GM21619 (cell line): ENCODE measurements at regions not wholly inside any gene's neighbourhood (a gene's known extent, or its start where the extent isn't known, plus 50 kb on each side); places are given as distances from the start of the nearest gene placed in this dataset.
A peak's percentile ranks its signal among the peaks of the same experiment; 100 is the strongest.
"Not testable (repeated sequence)": the region's sequence is repeated elsewhere in the genome, so short reads cannot be mapped to it uniquely, and the experiment has no call there.

Experiments used
- ATAC-seq: cut with Tn5 transposase; IDR thresholded peaks from one replicate; pipeline ENCODE4 v1.9.1; 2021; ENCODE audit not compliant: unreplicated experiment

- ATAC-seq = no peak
Measured at GRCh38 chr7:19963695-19964094, 190.3 kb upstream of the TMEM196 start.

GRCh38 chr7:19958309-19958896 is 185.0 kb upstream of the TMEM196 start:
- ATAC-seq = no peak

GRCh38 chr7:19957664-19958063 is 184.2 kb upstream of the TMEM196 start:
- no peak for ATAC-seq

DNA sequence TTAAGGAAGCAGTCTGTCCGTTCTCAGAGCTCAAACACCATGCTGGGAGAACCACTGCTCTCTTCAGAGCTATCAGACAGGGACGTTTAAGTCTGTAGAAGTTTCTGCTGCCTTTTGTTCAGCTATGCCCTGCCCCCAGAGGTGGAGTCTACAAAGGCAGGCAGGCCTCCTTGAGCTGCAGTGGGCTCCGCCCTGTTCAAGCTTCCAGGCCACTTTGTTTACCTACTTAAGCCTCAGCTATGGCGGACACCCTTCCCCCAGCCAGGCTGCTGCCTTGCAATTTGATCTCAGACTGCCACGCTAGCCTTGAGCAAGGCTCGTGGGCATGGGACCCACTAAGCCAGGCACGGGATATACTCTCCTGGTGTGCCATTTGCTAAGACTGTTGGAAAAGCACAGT is 180.7 kb upstream of the TMEM196 start:
- not testable (repeated sequence) for ATAC-seq

- not testable (repeated sequence) for ATAC-seq
Measured at GRCh38 chr7:19953411-19953810, 180.0 kb upstream of the TMEM196 start.

DNA sequence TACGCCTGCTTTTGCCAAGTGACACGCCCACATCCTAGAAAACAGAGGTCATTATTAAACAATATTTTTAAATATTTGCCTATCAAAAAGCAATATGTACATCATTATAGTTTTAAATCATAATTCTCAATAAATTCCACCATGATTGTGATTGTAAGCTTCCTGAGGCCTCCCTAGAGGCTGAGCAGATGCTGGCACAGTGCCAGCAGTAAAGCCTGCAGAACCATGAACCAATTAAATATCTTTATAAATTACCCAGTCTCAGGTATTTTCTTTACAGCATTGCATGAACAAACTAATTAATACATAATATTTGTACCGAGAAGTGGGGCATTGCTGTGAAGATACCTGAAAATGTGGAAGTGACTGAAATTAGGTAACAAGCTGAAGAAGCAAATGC is 174.7 kb upstream of the TMEM196 start:
- no peak for ATAC-seq

- no peak for ATAC-seq
Measured at GRCh38 chr7:19944363-19945120, 171.1 kb upstream of the TMEM196 start.

DNA sequence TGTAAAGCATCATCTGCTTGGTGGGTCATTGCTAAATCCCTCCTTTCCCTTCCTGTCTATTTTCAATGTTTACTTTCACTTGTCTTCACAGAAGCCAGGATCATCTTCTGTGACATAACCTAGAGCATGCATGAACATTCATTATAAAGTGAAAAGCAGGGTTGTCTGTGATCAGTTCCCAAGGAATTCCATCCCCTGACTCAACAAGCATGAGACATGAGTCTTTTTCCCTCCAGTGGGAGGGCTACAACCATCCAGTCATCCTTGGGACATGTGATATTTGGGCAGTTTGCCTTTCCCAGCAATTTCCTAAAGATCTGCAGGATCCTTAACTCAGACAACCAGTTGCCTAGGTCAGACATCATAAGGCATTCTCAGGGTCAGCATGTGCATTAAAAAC is 166.3 kb upstream of the TMEM196 start:
- ATAC-seq = no peak

GRCh38 chr7:19932549-19933249 is 159.3 kb upstream of the TMEM196 start:
- ATAC-seq = no peak

GRCh38 chr7:19930851-19931250 is 157.4 kb upstream of the TMEM196 start:
- no peak for ATAC-seq

DNA sequence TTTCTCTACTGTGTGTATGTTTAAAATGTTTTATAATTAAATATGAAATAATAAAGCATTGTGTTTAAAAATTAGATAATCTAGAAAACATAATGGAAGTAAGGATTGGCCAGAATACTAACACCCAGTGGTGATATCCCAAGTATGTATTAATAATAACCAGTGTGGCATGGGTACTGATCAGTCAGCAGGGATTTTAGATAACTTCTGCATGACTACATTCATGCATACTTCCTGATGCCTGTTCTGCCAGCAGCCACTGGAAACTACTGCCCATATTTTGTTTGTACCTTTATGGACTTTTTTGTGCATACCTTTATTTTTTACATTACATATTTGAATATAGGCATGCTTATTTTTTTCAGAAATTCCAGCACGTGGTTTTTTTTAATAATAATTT is 156.6 kb upstream of the TMEM196 start:
- ATAC-seq = no peak

GRCh38 chr7:19928247-19928646 is 154.8 kb upstream of the TMEM196 start:
- peak; percentile 93 for ATAC-seq

DNA sequence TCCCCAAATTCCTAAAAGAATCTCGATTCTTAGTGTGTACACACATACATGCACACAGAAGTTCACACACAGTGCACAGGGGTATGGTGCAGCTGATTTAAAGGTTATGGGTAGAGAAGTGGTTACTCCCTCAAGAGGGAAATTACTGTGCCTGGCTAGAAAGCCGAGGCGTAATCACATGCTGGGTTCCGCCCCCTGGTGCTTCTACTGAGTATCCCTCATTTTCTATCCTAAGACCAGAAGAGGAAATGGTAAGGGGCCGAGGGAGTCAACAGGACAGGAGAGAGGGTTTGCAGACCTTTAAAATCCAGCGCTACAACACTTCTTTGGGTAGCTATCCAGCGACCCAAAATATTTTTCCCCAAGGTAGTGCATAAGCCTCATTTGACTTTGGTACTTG is 147.3 kb upstream of the TMEM196 start:
- ATAC-seq = no peak

GRCh38 chr7:19920166-19920565 is 146.7 kb upstream of the TMEM196 start:
- no peak for ATAC-seq

GRCh38 chr7:19919261-19920095 is 146.1 kb upstream of the TMEM196 start:
- ATAC-seq = no peak

DNA sequence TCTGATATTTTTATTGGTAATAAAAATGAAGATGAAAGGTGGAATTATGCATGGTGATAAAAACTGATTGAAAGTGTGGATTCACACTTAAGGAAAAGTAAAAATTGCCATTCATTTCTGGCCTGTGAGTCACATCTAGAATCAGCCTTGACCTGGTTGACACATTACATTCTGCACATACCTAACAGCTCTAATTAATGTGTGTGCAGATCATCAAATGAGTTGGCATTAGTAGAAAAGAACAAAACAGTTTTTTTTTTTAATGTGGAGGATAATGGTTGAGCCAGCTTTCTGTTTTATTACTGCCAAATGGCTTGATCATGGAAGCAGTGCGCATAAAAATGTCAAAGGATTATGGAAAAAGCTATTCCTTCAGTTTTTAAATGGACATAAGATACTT is 142.6 kb upstream of the TMEM196 start:
- no peak for ATAC-seq

DNA sequence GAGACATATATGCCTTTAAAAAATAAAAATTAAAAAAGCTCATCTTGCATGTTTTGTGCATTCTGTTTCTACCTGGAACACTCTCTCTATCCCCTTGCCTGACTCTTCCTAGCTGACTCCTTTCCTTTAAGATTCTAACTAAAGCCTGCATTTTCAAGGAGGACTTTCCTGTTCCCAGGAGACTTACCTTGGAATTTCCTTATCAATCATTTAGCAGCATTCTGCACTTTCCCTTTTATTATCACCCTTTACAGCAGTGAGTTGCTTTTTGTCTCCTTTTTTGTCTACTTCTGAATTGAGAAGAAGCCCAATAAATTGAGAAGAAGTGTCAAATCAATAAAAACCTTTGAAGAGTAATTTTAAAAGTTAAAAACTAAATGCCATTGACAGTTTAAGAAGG is 142.2 kb upstream of the TMEM196 start:
- ATAC-seq = no peak

- no peak for ATAC-seq
Measured at GRCh38 chr7:19914866-19915265, 141.4 kb upstream of the TMEM196 start.

DNA sequence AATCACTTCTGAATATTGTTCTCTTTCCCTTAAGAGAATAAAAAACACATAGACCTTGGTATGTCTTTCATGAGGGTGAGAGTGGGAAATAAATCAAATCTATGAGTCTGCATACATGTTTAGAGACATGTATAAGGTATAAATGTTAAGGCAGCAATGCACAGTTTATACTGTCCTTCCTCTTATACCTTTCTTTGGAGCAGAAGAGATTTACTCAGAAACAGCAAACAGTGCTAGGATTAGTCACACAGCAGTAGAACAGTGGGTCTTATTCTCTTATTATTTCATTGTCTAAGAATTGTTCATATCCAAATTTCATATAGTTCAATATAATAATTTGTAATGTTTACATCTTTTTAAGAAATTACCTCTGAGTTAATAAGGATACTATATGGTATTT is 126.7 kb upstream of the TMEM196 start:
- no peak for ATAC-seq

- ATAC-seq = no peak
Measured at GRCh38 chr7:19899529-19899928, 126.1 kb upstream of the TMEM196 start.

DNA sequence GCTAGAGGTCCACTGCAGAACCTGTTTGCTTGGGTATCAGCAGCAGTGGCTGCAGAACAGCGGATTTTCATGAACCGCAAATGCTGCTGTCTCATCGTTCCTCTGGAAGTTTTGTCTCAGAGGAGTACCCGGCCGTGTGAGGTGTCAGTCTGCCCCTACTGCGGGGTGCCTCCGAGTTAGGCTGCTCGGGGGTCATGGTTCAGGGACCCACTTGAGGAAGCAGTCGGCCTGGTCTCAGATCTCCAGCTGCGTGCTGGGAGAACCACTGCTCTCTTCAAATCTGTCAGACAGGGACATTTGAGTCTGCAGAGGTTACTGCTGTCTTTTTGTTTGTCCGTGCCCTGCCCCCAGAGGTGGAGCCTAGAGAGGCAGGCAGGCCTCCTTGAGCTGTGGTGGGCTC is 109.5 kb upstream of the TMEM196 start:
- ATAC-seq = not testable (repeated sequence)
